GM19452 (cell line): ENCODE measurements at regions not wholly inside any gene's neighbourhood (a gene's known extent, or its start where the extent isn't known, plus 50 kb on each side); places are given as distances from the start of the nearest gene placed in this dataset.
"Not testable (repeated sequence)": the region's sequence is repeated elsewhere in the genome, so short reads cannot be mapped to it uniquely, and the experiment has no call there.

Source experiments
- ATAC-seq: cut with Tn5 transposase; IDR thresholded peaks from one replicate; pipeline ENCODE4 v1.9.1; 2021; ENCODE audit not compliant: unreplicated experiment

DNA sequence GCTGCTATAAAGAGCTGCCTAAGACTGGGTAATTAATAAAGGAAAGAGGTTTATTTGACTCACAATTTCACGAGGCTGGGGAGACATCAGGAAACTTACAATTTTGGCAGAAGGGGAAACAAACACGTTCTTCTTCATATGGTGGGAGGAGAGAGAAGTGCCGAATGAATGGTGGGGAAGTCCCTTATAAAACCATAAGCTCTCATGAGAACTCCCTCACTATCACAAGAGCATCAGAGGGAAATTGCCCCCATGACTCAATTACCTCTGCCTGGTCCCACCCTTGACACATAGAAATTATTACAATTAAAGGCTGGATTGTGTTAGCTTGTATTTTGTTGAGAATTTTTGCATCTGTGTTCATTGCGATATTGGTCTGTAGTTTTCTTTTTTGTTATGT is 460.5 kb upstream of the RAB6C start:
- no peak for ATAC-seq

GRCh38 chr2:129532158-129532557 is 447.3 kb upstream of the RAB6C start:
- ATAC-seq: not testable (repeated sequence)

DNA sequence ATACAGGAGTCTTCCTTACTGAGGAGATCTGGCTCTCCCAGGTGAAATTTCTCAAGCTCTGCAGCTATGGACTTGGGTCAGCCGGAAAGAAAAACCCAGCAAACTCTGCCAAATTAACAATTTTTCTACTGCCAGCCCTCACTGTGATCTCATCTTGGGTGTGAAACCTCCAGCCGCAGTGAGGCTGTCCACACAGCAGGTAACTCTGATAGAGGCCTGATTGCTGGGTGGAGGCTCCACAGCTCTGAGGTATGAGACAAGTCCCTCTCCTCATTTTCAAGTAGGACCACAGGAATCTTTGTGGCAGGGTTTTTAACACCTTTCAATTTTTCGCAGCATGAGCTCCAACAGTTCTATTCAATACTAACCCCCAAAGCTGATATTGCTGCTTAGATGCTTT is 430.6 kb upstream of the RAB6C start:
- ATAC-seq: no peak

GRCh38 chr2:129550536-129550935 is 428.9 kb upstream of the RAB6C start:
- no peak for ATAC-seq

DNA sequence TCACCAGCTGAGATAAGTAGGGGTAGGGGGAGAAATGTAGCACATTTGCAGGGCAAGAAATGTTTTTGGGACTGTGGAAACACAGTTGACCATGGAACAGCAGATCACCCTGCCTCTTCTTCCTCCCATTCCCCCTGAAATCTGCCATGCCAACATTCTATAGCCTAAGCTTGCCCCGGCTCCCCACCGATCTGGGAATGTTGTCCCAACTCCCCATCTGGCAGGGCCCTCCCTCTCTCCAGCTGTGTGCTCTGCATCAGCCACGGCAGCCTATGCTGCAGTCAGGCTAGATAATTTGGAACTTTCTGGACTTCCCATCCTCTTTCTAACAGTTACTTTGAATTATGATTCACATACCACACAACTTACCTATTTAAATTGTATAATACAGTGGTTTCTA is 425.1 kb upstream of the RAB6C start:
- ATAC-seq: no peak

- no peak for ATAC-seq
Observed at GRCh38 chr2:129559101-129559500, 420.4 kb upstream of the RAB6C start.

DNA sequence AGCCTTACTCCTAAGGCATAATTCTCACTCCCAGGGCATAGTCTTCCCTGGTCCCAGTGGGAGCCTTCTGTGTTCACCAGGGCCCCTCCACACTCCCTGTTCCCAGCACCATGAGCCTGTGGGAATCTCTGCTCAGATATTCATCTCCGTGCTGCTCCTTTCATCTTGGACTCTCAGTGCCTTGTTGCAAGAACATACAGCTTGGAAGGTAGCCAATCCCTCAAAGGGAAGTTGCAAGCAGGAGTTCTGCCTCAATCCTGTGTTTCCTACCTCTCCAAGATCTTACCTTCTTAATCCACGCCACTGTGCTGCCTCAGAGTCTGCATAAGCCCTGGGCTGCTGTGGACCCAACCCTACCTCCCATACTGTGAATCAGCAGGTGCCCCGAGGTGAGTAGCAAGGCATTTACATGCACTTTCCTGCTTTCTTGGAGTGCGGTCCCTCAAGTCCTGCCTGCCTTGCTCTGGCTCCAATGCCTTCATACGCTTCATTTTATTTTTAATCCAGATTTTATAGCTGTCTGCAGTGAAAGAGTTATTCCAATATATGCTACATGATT is 413.8 kb upstream of the RAB6C start:
- no peak for ATAC-seq

DNA sequence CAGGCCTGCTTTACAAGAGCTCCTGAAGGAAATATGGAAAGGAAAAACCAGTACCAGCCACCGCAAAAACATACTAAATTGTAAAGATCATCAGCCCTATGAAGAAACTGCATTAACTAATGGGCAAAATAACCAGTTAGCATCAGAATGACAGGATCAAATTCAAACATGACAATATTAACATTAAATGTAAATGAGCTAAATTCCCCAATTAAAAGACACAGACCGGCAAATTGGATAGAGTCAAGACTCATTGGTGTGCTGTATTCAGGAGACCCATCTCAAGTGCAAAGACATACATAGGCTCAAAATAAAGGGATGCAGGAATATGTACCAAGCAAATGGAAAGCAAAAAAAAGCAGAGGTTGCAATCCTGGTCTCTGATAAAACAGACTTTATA is 408.7 kb upstream of the RAB6C start:
- not testable (repeated sequence) for ATAC-seq

DNA sequence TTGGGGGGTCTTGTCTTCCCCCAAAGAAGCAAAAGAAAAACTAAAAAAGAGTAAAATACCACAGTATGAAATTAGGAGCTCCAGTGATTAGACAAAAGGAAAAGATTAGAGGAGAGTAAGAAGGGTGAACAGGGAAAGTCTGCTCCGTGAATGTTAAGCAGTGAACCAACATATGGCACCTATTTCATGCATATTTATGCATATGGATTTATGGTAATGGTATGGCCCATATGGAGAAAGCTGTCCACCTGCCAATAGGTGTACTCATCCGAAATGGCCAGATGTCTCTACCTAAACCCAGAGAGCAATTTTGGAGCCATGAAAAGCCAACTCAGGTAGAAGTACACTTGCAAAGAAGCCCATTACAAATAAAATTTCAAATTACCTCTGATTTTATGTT is 404.0 kb upstream of the RAB6C start:
- no peak for ATAC-seq

DNA sequence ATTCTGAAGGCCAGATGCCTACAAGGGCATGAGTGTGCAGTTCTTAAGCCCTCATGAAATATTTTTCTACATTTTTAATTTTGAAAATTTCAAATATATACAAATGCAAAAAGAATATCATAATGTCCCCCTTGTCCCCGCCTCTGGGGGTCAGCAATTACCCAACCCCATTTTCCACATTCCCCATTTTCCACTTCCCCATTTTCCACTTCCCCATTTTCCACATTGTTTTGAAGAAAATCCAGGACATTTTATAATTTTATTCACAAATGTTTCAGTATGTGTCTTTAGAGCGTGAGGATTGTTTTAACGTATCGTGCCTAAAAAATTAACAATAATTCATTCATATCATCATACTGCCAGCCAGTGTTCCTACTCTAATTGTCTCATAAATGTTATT is 403.6 kb upstream of the RAB6C start:
- no peak for ATAC-seq

GRCh38 chr2:129580001-129580400 is 399.5 kb upstream of the RAB6C start:
- ATAC-seq: no peak

DNA sequence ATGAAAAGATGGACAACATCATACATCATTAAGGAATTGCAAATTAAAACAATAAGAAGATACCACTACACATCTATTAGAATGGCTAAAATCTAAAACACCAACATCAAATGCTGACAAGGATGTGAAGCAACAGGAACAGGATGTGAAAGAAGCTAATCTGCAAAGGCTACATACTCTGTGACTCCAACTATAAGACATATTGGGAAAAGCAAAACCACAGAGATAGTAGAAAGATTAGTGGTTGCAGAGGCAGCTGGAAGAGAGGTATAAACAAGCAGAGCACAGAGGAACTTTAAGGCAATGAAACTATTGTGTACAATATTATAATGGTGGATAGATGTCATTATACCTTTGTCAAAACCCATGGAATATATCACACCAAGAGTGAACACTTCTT is 393.7 kb upstream of the RAB6C start:
- no peak for ATAC-seq

DNA sequence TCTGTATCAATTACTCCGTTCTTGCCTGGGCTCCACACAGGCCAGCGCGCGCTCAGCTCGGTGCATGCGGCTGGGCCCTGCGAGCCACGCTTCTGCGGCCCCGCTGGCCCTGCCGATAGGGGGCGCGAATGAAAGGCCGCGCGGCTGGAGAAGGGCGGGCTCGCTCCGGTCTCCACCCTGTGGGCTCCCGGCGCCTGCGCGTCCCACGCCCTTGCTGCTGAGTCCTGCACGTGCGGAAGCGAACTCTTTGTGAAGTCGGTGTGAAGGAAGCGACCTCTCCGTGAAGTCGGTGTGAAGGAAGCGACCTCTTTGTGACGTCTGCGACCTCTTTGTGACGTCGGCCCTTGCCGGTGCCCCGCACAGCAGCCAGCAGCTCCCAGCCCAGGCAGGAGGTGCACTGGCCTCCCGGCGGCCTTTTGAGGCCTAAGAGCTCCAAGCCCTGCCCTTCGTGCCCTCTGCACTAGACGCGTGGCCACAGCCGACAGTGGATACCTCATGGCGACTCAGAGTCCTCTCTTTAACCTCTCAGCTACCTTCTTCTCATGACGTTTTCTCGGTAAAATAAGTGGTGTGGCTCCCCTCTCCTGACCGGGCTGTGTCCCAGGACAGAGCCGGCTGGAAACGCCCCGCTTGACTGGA is 391.9 kb upstream of the RAB6C start:
- no peak for ATAC-seq

GRCh38 chr2:129604560-129604959 is 374.9 kb upstream of the RAB6C start:
- no peak for ATAC-seq

GRCh38 chr2:129605646-129606045 is 373.8 kb upstream of the RAB6C start:
- no peak for ATAC-seq

- no peak for ATAC-seq
Observed at GRCh38 chr2:129606496-129607270, 372.8 kb upstream of the RAB6C start.

GRCh38 chr2:129609224-129609623 is 370.2 kb upstream of the RAB6C start:
- no peak for ATAC-seq

DNA sequence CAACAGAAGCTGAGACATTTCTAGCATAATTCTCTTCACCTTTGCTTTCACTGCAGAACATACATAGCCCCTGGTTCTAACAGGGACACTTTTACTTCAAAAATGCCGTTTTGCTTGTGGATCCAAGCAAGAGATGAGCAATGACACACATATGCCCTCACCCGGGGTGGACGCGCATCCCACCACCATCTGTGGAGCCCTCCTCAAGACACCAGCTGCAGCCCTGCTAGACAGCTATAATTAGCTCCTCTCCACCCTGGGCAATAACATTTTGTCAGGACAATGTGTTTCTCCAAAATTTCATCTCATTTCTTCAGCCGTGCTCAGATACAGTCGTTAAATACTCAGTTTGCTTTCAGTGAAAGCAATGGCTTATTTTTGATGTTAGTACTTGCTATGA is 368.7 kb upstream of the RAB6C start:
- no peak for ATAC-seq

GRCh38 chr2:129611471-129611870 is 368.0 kb upstream of the RAB6C start:
- no peak for ATAC-seq

DNA sequence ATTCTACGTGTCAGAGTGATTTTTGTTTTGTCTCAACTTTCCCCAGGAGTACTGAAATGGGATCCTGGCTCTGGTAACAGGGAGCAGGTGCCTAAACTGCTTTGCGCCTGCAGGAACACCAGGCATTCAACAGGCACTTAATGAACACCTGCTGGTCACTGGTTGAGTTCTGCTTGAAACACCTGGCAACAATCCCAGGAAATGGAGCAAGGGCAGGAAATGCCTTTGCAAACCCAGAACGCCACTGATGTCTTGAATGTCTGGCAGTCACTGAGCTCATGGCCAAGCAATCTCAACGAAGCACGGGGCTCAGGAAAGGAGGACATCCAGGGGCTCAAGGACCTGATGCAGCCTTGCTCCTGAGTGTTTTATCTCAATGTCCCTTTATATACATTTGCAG is 360.0 kb upstream of the RAB6C start:
- ATAC-seq: no peak

GRCh38 chr2:129620411-129620810 is 359.1 kb upstream of the RAB6C start:
- no peak for ATAC-seq

- ATAC-seq: no peak
Observed at GRCh38 chr2:129623783-129624182, 355.7 kb upstream of the RAB6C start.
